ACHN (cell line): ENCODE measurements at regions not wholly inside any gene's neighbourhood (a gene's known extent, or its start where the extent isn't known, plus 50 kb on each side); places are given as distances from the start of the nearest gene placed in this dataset.
"Not testable (repeated sequence)": the region's sequence is repeated elsewhere in the genome, so short reads cannot be mapped to it uniquely, and the experiment has no call there.

Source experiments
- DNase-seq: peaks from one replicate; pipeline ENCODE4 v3.0.0-alpha.2; 2015
- in situ Hi-C: cut with HindIII; loops from 2 replicates; pipeline ENCODE4 v1.10.0; 2017; ENCODE audit warnings: low sequenced_read_pairs, low pct_ligation_motif_present, low pct_unique_long_range_greater_than_20kb

DNA sequence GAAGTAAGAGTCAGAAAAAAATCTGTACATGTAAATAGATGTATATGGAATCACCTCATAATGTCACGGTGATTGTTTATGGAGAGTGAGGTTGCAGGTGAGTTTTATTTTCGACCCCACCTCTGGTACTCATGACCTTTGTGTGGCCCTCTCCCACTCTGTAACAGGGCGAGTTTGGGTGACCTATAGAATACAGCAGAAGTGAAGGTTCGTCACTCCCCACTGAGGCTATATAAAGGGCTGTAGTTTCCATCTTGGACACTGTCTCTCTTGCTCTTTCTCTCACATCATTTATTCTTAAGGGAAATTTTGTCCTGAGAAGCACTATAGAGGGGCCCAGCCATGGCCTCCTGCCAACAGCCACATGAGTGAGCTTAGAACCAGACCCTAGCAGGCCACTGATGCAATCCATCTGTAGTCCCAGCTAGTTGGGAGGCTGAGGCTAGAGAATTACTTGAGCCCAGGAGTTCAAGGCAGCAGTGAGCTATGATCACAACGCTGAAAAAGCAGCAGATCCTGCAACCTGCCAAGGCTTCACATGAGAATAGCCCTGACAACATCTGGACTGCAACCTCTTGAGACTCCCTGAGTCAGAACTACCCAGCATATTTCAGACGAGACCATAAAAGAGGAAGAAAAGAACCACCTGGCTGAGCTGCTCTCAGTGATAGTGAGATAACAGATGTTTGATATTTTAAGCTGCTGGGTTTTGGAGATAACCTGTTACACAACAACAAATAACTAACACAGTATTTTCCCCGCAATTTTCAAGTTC, 74.3 kb upstream of the SLC1A4 start:
- no peak for DNase-seq
- in situ Hi-C loops = no loop called here

DNA sequence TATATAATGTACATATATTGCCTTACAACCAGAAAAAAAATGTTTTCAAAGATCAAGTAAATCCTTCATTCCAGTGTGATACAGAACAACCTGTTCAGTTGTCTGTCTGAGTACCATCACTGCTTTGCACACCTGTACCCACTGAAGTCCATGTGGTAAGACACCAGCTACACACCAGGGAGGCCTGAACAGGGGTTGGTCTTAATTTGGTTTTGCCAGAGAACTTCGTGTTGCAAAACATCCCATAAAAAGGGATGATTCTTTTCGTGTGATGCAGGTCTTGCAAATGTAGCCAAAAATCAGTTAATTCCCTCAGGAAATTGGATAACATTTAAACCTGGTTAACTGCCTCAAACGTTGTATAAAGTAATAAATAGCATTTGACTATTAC, 73.7 kb upstream of the SLC1A4 start:
- DNase-seq = no peak
- in situ Hi-C loops = no loop called here

DNA sequence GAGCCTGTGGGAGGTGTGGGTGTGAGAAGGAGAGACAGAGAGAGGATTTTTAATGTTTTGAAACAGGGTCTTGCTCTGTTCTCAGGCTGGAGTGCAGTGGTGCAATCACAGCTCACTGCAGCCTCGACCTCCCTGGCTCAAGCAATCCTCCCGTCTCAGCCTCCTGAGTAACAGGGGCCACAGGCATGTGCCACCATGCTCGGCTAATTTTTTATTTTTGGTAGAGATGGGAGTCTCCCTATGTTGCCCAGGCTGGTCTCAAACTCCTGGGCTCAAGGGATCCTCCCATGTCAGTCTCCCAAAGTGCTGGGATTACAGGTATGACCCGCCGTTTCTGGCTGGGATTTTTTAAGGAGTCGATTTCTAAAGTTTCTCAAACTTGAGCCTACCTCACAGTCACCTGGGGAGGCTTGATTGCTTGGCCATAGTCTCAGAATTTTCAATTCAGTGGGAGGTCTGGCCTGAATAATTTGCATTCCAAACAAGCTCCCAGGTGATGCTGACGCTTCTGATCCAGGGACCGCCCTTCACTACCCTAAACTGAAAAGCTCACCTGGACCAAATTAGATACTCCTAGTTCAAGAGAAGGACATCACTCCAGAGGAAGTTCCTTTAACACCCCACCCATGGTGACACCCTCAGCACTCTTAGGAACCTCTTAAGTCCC, 70.8 kb upstream of the SLC1A4 start:
- no peak for DNase-seq
- in situ Hi-C loops = no loop called here

DNA sequence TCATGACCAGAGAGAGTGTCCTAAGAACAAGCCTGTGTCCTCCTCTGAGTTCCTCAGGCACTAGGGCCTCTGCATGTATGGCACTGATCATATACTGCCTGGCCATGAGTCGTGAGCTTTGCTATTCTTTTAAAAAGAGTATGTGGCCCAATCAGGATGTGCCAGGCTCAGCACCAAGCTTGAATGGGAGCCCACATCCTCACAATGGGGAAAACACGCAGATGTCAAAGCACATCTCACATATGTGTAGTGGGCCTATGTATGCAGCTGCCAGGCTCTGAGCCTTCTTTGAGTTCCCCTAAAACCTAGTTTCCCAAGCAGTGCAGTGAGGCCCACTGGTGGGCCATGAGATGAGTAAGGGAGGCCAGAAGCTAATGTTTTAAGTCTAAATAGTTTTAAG, 69.9 kb upstream of the SLC1A4 start:
- in situ Hi-C loops = no loop called here
- DNase-seq = no peak

DNA sequence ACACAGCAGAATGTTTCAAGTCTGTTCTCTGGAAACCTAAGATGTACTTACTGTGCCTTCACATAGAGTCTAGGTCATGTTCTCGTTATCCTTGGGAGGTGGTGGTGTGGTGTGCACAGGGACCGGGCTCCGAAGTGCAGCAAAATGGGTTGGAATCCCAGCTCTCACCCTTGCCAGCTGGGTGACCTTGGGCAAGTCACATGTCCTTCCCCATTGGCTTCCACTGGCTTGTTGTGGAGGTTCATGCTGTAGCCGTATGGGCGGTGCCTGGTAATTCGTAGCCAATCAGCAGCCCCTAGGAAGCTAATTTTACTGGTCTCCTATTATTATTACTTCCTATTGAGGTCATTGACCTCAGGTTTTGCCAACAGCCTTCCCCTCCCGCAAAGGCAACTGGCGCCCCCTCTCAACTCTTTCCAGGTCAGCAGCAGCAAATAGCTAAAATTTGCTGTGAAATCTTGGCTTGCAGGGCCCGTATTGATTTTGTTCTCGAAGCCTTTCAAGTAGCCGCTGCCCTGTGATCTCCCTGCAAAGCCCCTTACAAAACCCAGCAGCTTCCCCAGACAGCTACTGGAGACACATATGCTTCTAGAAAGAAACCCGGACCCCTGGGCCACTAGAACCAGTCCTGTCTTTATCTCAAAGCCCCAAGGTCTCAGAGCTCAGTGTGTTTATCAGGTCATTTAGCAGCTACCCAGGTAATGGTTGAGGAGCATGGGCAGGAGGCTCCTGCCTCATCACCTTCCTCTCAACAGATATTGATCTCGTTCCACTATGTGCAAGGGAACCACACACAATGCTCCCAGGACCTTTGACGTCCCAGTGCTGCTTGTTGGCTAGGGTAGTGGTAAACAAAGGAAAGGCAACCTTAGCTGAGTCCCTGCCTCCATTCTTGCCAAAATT, 66.5 kb upstream of the SLC1A4 start:
- in situ Hi-C loops = no loop called here
- DNase-seq = no peak

DNA sequence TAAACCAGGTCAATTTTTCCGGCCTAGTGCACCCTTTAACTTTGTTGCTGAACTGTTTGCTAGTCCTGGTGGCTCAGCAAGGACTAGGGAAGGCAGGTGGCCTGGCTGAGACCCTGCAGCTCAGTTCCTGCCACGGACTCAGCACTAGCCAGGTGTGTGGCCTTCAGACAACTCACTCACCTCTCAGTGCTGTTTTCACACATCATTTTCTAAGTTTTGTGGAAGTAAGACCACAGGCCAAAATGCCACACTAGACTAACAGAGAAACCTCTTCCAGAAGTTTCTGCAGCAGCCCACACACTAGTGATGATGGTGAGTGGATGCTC, 65.9 kb upstream of the SLC1A4 start:
- DNase-seq = no peak
- in situ Hi-C loops = no loop called here

DNA sequence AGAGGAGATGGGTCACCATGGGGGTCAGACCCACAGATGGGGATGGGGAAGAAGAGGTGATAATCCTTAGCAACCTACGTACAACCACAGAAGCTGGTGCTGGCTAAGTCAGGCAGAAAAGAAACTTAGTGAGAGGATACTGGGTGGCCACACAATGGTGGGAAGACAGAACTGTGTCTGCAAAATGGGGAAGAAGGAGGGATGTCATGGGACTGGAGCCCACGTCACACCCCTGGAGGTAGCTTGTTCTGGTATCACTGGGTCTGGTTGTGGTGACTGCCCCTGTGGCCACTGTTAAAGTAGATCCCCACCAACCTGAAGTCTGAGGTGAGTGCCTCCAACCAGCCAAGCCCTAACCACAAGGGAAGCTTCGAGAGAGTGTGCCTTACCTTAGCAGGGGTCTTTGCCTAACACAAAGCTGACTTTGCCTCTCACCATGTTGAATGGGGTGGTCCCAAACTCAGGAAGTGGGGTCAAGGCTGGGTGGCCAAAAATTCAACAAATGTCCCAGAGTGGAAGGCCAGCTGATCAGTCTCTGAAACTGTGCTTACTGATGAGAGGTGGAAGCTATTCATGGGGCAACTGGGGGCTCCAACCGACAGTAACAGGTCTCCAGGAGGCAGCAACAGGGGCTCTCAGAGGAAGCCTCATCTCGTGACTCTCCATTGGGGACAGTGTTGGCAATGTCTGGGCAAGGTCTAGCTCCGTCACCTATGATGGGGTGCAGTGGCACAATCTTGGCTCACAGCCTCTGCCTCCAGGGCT, 64.8 kb upstream of the SLC1A4 start:
- in situ Hi-C loops = no loop called here
- no peak for DNase-seq

DNA sequence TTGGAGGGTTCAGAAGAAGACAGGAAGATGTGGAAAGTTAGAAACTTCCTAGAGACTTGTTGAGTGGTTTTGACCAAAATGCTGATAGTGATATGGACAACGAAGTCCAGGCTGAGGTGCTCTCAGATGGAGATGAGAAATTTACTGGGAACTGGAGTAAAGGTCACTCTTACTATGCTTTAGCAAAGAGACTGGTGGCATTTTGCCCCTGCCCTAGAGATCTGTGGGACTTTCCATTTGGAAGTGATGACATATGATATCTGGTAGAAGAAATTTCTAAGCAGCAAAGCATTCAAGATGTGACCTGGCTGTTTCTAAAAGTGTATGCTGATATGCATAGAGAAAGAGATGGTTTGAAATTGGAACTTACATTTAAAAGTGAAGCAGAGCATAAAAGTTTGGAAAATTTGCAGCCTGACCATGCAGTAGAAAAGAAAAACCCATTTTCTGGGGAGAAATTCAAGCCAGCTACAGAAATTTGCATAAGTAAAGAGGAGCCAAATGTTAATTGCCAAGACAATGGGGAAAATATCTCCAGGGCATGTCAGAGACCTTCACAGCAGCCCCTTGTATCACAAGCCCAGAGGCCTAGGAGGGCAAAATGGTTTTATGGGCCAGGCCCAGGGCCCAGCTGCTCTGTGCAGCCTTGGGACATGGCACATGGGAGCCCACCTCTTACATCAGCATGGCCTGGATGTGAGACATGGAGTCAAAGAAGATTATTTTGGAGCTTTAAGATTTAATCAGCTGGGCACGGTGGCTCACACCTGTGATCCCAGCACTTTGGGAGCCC, 63.1 kb upstream of the SLC1A4 start:
- in situ Hi-C loops = loop anchor here (25.0 kb wide), 1 partner anchor 111 kb away; no protein-coding TSS in a partner anchor
- DNase-seq = not testable (repeated sequence)

DNA sequence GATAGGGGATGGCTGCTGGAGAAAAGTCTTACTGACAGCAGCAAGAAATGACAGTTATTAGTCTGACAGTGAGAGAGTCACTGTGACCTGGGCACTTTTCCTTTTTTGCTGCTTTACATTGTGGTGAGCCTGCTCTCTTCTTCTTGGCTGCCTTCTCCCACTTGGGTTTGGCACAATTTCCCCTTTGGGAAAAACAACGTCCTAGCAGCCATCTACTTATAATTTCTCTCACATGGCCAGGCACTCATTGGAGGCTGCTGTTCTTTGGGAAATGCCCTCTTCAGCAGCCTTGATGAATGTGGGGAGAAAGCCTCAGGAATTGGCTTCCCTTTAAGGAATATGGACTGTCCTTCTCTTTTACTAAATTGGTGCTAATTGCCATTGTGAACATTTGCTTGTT, 60.4 kb upstream of the SLC1A4 start:
- in situ Hi-C loops = loop anchor here (25.0 kb wide), 1 partner anchor 108 kb away; no protein-coding TSS in a partner anchor
- DNase-seq = no peak

DNA sequence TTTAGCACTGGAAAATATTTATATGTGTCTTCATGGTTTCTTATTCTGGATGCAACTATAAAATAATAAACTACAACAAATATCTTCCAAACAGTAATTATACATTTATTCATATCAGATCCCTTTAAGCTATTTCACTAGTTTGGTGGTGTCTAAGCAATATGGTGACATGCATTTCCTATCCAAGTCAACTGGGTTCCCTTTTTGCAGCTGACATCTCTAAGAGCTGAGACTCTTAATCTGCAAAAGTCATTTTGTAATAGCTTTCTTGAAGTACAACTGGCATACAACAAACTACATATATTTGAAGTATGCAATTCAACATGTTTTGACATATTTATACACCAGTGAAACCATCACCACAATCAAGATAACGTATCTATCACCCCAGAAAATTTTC, 59.9 kb upstream of the SLC1A4 start:
- in situ Hi-C loops = loop anchor here (25.0 kb wide), 1 partner anchor 108 kb away; no protein-coding TSS in a partner anchor
- DNase-seq = no peak

DNA sequence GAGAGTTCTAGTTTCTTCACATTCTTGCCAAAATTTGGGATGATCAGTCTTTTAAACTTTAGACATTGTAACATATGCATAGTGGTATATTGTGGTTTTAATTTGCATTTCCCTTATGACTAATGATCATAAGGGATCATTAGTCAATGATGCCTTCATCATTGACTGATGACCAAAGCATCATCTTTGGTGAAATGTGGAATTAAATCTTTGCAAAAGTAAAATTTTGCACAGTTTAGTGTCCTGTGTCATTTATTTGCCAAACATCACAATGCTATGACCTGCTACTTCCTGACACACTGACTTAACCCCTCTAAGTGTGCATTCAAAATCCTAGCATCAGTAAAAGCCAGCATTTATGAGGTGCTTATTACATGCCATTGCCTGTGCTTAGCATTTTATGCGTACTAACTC, 58.9 kb upstream of the SLC1A4 start:
- DNase-seq = no peak
- in situ Hi-C loops = loop anchor here (25.0 kb wide), 1 partner anchor 107 kb away; no protein-coding TSS in a partner anchor

DNA sequence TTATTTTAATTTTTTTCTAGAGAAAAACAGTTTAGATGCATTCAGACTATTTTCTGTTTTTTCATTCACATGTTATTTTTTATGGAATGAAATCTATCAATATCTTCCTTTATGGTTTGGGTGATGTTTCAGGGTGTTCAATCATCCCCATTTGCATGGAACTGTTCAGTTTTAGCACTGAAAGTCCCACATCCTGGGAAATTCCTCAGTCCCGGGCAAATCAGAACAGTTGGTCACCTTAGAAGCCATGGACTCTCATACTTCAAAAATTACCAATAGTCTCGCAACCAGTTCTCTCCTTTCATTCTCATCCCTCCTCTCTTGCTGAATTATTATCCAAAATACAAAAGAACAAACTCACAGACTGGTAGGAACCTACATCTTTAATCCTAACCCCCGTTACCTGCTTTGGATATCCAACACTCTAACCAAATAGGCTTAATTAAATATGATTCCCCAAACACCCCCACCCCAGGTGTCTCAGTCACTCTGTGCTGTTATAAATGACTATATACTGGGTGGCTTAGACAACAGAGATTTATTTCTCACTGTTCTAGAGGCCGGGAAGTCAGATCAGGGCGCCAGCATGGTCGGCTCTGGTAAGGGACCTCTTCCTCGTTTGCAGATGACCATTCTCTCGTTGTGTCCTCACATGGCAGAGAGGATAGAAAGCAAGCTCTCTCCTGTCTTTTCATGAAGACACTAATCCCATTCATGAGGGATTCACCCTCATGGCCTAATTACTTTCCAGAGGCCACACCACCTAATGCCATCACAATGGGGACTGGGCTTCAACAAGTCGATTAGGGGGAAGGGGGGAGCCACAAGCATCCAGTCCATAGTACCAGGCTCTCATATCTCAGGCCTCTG, 57.7 kb upstream of the SLC1A4 start:
- no peak for DNase-seq
- in situ Hi-C loops = loop anchor here (25.0 kb wide), 1 partner anchor 106 kb away; no protein-coding TSS in a partner anchor

DNA sequence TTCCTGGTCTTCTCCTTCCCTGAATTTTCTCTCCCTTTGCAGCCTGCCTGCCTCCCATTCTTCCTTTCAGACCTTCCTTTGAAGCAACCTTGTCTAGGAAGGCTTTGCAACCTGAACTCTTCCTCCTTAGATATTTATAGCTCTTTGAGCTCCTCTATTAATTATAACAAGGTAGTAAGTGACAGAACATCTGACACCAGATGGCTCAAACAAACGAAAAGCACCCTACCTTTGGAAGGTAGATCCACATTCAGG, 57.2 kb upstream of the SLC1A4 start:
- DNase-seq = no peak
- in situ Hi-C loops = loop anchor here (25.0 kb wide), 1 partner anchor 105 kb away; no protein-coding TSS in a partner anchor

DNA sequence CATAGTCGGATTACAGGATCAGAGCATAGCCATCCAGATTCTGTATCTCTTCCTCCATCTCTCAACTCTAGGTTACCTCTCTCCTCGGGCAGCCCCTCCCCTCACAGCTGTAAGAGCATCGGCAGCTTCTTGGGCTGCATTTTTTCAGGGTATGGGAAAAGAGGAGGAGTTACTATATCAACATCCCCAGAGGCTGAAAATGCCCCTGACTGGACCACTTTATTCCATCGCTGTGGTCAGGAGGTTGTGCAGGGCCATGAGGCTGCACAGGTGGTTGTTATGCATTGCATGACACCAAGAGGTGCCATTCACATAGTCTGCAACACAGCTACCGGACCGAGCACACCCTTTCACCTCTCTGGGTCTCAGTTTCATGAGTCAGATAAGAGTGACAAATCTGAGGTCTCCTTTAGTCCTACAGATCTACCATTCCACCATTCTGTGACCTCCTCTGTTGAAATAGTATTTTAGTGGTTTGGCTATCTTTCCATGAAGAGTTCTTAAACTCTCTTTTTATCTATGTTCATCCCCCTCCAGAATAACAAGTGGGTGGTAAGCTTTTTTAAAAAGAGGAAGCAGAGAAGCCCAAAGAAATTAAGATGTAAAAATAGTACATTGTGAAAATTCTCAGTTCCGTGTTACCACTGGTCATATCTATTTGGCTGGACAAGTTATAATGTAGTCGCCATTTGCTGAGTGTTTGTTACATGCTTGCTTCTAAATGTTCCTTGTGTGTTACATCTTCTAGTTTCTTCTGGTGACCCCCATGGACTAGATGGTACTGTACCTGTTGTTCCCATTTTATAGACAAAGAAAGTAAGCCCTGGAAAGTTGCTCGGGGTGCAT, 56.6 kb upstream of the SLC1A4 start:
- no peak for DNase-seq
- in situ Hi-C loops = loop anchor here (25.0 kb wide), 1 partner anchor 105 kb away; no protein-coding TSS in a partner anchor

DNA sequence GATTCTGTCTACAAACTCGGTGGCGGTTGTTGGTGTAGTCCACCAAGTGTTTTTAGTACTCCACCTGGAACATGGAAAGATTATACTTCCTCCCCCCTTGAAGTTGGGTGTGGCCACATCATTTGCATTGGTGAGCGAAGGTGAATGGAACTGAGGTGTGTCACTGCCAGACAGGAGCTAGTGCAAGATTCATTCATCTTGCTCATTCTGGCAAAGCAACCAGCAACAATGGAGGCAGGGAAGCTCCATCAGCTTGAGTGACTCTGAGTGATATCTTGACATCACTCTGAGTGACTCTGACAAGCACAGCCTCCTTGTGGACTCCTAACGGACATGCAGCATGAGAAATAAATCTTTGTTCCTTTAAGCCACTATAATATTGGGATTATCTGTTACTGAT, 54.7 kb upstream of the SLC1A4 start:
- no peak for DNase-seq
- in situ Hi-C loops = loop anchor here (25.0 kb wide), 1 partner anchor 103 kb away; no protein-coding TSS in a partner anchor

DNA sequence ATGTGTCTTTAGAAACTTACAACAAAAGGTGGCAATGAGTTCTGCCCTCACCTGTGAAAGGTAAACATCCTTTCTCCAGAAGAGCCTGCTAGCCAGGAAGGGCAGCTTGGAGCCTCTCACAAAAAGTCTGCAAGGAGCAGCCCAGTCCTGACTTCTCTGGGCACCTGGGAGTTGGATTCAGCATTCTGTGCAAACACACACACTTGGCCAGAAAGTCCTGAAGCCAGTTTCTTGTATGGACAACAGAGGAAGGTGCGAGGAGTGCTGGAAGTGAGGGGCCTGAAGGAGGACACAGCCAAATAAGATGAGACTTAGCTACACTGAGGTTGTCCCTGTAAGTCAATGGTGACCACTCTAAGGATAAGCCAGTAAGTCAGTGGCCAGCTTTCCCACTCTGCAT, 52.4 kb upstream of the SLC1A4 start:
- no peak for DNase-seq

More for the DNA sequence above, 52.4 kb upstream of the SLC1A4 start:
- in situ Hi-C loops = loop anchor here (25.0 kb wide), 1 partner anchor 100 kb away; no protein-coding TSS in a partner anchor
